MM.1S (cell line): ENCODE measurements at regions not wholly inside any gene's neighbourhood (a gene's known extent, or its start where the extent isn't known, plus 50 kb on each side); places are given as distances from the start of the nearest gene placed in this dataset.

Experiments used
- DNase-seq: peaks from one replicate; pipeline ENCODE4 v3.0.0-alpha.2; 2015
- H2AFZ ChIP-seq: fragments of 300-600 bp; sonication (generic); 2 replicates; pipeline ENCODE4 v1.6.0; 2016; ENCODE audit warnings: antibody characterized with exemption, low read length
- H3F3A ChIP-seq: fragments of 300-600 bp; sonication (generic); 2 replicates; pipeline ENCODE4 v1.6.1; 2016; ENCODE audit warnings: mild to moderate bottlenecking, antibody characterized with exemption, low read length, moderate library complexity, mixed read lengths; ENCODE audit not compliant: insufficient read depth
- H3K27ac ChIP-seq: fragments of 300-600 bp; sonication (generic); 2 replicates; pipeline ENCODE4 v1.5.1; 2016; ENCODE audit warnings: mild to moderate bottlenecking, low read length
- H3K27me3 ChIP-seq: fragments of 300-600 bp; sonication (generic); replicated peaks from 2 replicates; pipeline ENCODE4 v1.6.0; 2016; ENCODE audit warnings: low read length; ENCODE audit not compliant: insufficient read depth
- H3K36me3 ChIP-seq: fragments of 300-600 bp; sonication (generic); replicated peaks from 2 replicates; pipeline ENCODE4 v1.6.1; 2016; ENCODE audit warnings: mild to moderate bottlenecking, low read length, mixed read lengths; ENCODE audit not compliant: insufficient read depth
- H3K4me1 ChIP-seq: fragments of 300-600 bp; sonication (generic); 2 replicates; pipeline ENCODE4 v1.6.1; 2016; ENCODE audit warnings: low read length, mixed read lengths
- H3K4me2 ChIP-seq: fragments of 300-600 bp; sonication (generic); 2 replicates; pipeline ENCODE4 v1.6.0; 2016; ENCODE audit warnings: low read depth, low read length
- H3K4me3 ChIP-seq: fragments of 300-600 bp; sonication (generic); 2 replicates; pipeline ENCODE4 v1.5.1; 2016; ENCODE audit warnings: low read length, mixed read lengths
- H3K79me2 ChIP-seq: fragments of 300-600 bp; sonication (generic); 2 replicates; pipeline ENCODE4 v1.6.1; 2016; ENCODE audit warnings: mixed run types, low read length, mixed read lengths
- H3K9ac ChIP-seq: fragments of 300-600 bp; sonication (generic); 2 replicates; pipeline ENCODE4 v1.6.1; 2016; ENCODE audit warnings: low read length, mixed read lengths
- H3K9me2 ChIP-seq: fragments of 300-600 bp; sonication (generic); replicated peaks from 2 replicates; pipeline ENCODE4 v1.6.1; 2016; ENCODE audit warnings: mild to moderate bottlenecking, low read length, mixed read lengths; ENCODE audit not compliant: insufficient read depth
- H3K9me3 ChIP-seq: fragments of 300-600 bp; sonication (generic); replicated peaks from 2 replicates; pipeline ENCODE4 v1.6.1; 2016; ENCODE audit warnings: mild to moderate bottlenecking, low read length, mixed read lengths; ENCODE audit not compliant: insufficient read depth
- H4K20me1 ChIP-seq: fragments of 300-600 bp; sonication (generic); 2 replicates; pipeline ENCODE4 v1.6.1; 2016; ENCODE audit warnings: mild to moderate bottlenecking, low read length, moderate library complexity, mixed read lengths; ENCODE audit not compliant: insufficient read depth
- EZH2 ChIP-seq: fragments of 300-600 bp; sonication (generic); optimal IDR thresholded peaks from 2 replicates; pipeline ENCODE3; 2017; ENCODE audit warnings: low read depth, mild to moderate bottlenecking, antibody characterized with exemption, low read length, mixed read lengths
- EZH2phosphoT487 ChIP-seq: fragments of 300-600 bp; sonication (generic); IDR thresholded peaks from 2 replicates; pipeline ENCODE4 v1.6.1; 2018; ENCODE audit warnings: antibody characterized with exemption, low read length
- TF ChIP-seq, protein P1 (sequence below): fragments of 300-600 bp; sonication (generic); IDR thresholded peaks from 2 replicates; pipeline ENCODE4 v1.5.1; 2016; ENCODE audit warnings: antibody characterized with exemption, low read length, mixed read lengths

DNA sequence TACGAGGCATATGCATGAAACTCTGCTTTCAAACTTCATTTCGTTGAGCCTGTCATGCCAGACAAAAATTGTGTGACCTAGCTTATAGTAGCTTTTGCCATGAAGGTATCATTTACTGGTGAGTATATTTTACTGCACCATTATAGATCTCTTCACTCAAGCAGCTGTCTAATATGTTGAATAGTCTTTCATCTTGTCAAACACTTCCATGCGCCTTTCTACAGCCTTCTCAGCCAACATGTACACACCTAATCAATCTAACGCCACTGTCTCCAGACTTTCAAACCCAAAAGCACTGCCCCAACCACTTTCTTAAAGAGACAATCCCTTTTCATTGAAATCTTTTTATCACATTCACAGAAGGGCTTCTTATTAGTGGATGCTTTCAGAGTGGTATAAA, 757.4 kb downstream of the VRK1 start:
- no peak overlapping the region for H3K4me2 ChIP-seq
- TF ChIP-seq EZH2phosphoT487 (no peak), EZH2 (no peak)
- TF ChIP-seq, protein P1, sequence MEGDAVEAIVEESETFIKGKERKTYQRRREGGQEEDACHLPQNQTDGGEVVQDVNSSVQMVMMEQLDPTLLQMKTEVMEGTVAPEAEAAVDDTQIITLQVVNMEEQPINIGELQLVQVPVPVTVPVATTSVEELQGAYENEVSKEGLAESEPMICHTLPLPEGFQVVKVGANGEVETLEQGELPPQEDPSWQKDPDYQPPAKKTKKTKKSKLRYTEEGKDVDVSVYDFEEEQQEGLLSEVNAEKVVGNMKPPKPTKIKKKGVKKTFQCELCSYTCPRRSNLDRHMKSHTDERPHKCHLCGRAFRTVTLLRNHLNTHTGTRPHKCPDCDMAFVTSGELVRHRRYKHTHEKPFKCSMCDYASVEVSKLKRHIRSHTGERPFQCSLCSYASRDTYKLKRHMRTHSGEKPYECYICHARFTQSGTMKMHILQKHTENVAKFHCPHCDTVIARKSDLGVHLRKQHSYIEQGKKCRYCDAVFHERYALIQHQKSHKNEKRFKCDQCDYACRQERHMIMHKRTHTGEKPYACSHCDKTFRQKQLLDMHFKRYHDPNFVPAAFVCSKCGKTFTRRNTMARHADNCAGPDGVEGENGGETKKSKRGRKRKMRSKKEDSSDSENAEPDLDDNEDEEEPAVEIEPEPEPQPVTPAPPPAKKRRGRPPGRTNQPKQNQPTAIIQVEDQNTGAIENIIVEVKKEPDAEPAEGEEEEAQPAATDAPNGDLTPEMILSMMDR: no peak
- H4K20me1 ChIP-seq: no peaks in the 10 kb centered on the region
- H3F3A ChIP-seq: no peaks in the 10 kb centered on the region
- H3K27me3 ChIP-seq: no peaks in the 10 kb centered on the region
- no peaks in the 10 kb centered on the region for H3K4me1 ChIP-seq
- H2AFZ ChIP-seq: no peak overlapping the region
- no peaks in the 10 kb centered on the region for H3K79me2 ChIP-seq
- H3K36me3 ChIP-seq: no peaks in the 10 kb centered on the region
- no peaks in the 10 kb centered on the region for H3K9me2 ChIP-seq
- no peak for DNase-seq
- H3K9ac ChIP-seq: no peak overlapping the region
- no peak overlapping the region for H3K27ac ChIP-seq
- H3K9me3 ChIP-seq: no peaks in the 10 kb centered on the region
- H3K4me3 ChIP-seq: no peak overlapping the region

DNA sequence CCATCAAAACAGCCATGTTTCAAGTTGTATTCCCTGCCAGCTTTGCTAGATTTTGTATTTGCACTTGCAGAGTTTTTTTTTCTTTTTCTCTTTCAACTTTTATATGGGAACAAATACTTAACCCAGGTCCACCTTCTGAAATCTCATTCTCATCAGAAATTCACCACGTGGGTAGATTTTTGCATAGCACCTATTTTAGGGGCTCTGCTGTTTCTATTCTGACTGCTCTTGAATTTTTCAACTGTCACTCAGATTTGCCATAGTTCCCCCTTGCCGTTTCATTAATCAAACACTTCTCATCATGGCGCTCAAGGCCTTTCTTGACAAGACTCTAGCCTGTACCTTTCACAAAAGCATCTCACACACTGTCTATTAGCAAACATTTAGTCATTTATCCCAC, 767.2 kb downstream of the VRK1 start:
- no peaks in the 10 kb centered on the region for H3K79me2 ChIP-seq
- H4K20me1 ChIP-seq: no peaks in the 10 kb centered on the region
- no peaks in the 10 kb centered on the region for H3K4me1 ChIP-seq
- no peaks in the 10 kb centered on the region for H3K36me3 ChIP-seq
- no peaks in the 10 kb centered on the region for H3K9me3 ChIP-seq
- TF ChIP-seq, protein P1: no peak
- no peak for TF ChIP-seq EZH2
- TF ChIP-seq EZH2phosphoT487: no peak
- DNase-seq: no peak
- H3K9me2 ChIP-seq: no peaks in the 10 kb centered on the region
- no peak overlapping the region for H3K4me3 ChIP-seq
- no peak overlapping the region for H3K27ac ChIP-seq
- no peaks in the 10 kb centered on the region for H3K27me3 ChIP-seq
- no peak overlapping the region for H3K9ac ChIP-seq
- no peak overlapping the region for H2AFZ ChIP-seq
- H3F3A ChIP-seq: no peaks in the 10 kb centered on the region
- H3K4me2 ChIP-seq: no peak overlapping the region

DNA sequence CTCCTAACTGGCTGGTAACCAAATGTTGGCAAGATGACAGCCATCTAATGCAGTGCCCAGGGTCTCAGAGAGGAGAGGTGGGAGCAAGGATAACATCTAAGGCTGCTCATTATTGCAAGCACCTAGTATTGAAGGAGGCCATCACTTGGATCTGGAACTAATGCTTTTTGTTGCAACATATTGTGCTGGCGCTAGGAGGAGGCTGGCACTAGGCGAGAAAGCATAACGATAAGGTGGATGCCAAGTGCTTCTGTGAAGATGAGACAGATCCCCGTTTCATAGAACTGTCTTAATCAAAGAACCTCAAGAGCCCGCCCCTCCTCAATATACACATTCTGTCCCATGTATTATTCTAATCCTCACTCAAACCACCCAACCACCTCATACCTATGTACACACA, 774.0 kb downstream of the VRK1 start:
- Histone ChIP-seq H3K4me1 (no peaks in the 10 kb centered on the region), H3K79me2 (no peaks in the 10 kb centered on the region), H3K9ac (no peak overlapping the region), H3K36me3 (no peaks in the 10 kb centered on the region), H3K9me2 (no peaks in the 10 kb centered on the region), H3F3A (no peaks in the 10 kb centered on the region), H3K9me3 (no peaks in the 10 kb centered on the region), H3K4me3 (no peak overlapping the region), H3K27ac (no peak overlapping the region), H3K4me2 (no peak overlapping the region), H2AFZ (no peak overlapping the region), H4K20me1 (no peaks in the 10 kb centered on the region), H3K27me3 (no peaks in the 10 kb centered on the region)
- no peak for DNase-seq
- TF ChIP-seq EZH2phosphoT487 (no peak), EZH2 (no peak)
- TF ChIP-seq, protein P1: no peak
